ENCODE measurements at regions not wholly inside any gene's neighbourhood (a gene's known extent, or its start where the extent isn't known, plus 50 kb on each side); places are given as distances from the start of the nearest gene placed in this dataset.

DNA sequence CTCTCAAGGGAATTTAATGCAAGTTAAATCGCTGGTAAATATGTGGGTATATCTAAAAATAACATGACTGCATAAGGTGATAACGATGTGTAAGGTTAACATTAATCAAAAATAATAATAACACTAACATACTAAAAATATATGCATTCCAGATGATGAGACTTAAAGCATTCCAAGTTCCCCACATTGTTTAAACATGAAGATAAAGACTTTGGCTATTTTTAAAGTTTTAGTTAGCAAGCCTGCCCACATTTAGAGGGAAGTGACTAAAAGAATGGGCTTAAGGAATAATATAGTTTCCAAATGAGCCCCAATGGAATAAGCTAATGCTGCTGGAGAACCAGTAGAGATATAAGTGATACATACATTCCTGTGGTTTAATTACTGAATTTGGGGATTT lies 941.3 kb downstream of the TBC1D32 start:
- TF ChIP-seq, protein P1, sequence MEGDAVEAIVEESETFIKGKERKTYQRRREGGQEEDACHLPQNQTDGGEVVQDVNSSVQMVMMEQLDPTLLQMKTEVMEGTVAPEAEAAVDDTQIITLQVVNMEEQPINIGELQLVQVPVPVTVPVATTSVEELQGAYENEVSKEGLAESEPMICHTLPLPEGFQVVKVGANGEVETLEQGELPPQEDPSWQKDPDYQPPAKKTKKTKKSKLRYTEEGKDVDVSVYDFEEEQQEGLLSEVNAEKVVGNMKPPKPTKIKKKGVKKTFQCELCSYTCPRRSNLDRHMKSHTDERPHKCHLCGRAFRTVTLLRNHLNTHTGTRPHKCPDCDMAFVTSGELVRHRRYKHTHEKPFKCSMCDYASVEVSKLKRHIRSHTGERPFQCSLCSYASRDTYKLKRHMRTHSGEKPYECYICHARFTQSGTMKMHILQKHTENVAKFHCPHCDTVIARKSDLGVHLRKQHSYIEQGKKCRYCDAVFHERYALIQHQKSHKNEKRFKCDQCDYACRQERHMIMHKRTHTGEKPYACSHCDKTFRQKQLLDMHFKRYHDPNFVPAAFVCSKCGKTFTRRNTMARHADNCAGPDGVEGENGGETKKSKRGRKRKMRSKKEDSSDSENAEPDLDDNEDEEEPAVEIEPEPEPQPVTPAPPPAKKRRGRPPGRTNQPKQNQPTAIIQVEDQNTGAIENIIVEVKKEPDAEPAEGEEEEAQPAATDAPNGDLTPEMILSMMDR (IDR thresholded peaks at IDR 0.05) = no peak
- no peak for TF ChIP-seq POLR2A (IDR thresholded peaks at IDR 0.05)

Data from heart left ventricle (tissue), 13 donors.